ENCODE measurements at regions not wholly inside any gene's neighbourhood (a gene's known extent, or its start where the extent isn't known, plus 50 kb on each side); places are given as distances from the start of the nearest gene placed in this dataset.
"Not testable (repeated sequence)": the region's sequence is repeated elsewhere in the genome, so short reads cannot be mapped to it uniquely, and the experiment has no call there.

- ATAC-seq (no peak), DNase-seq (peak in 2 of 4 donors; percentile 25 to 26)
- no peaks in the 10 kb centered on the region for H3K36me3 ChIP-seq
- no peak for TF ChIP-seq CTCF (IDR thresholded peaks at IDR 0.05)
- H3K27me3 ChIP-seq = no peaks in the 10 kb centered on the region
- no peak overlapping the region for H3K27ac ChIP-seq
- no peak overlapping the region for H3K4me3 ChIP-seq
- peaks cover 0 to 3% of the 10 kb centered on the region in 2 donors for H3K9me3 ChIP-seq
- no peaks in the 10 kb centered on the region for H3K4me1 ChIP-seq
- intact Hi-C loops (cut with DNase I) = no loop called here
Observed at GRCh38 chr13:61215116-61215515, 200.5 kb downstream of the PCDH20 start.

DNA sequence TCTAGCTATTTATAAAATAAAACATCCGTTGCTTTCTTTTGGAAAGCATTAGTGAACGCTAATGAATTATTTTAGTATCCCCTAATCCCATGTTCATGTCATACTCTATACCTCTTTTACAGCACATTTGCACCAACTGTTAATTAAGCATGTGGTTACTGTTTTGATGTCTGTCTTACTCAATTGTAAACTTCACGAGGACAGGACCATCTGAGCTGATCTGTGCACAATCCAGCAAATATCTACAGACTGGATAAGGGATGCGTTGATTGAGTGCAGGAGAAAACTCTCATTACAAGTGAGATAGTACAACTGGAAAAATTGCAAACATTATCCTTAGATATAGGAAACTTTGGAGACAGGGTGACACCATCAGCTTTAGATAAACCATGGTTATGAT lies 201.1 kb downstream of the PCDH20 start:
- no peak for ATAC-seq
- no peak overlapping the region for H3K4me3 ChIP-seq
- H3K27ac ChIP-seq = no peak overlapping the region
- no peaks in the 10 kb centered on the region for H3K36me3 ChIP-seq
- TF ChIP-seq CTCF (IDR thresholded peaks at IDR 0.05) = no peak
- intact Hi-C loops (cut with DNase I) = no loop called here
- no peaks in the 10 kb centered on the region for H3K27me3 ChIP-seq
- DNase-seq = peak in 2 of 4 donors; percentile 40 to 49
- H3K9me3 ChIP-seq = peaks cover 0 to 3% of the 10 kb centered on the region in 2 donors
- no peaks in the 10 kb centered on the region for H3K4me1 ChIP-seq

DNA sequence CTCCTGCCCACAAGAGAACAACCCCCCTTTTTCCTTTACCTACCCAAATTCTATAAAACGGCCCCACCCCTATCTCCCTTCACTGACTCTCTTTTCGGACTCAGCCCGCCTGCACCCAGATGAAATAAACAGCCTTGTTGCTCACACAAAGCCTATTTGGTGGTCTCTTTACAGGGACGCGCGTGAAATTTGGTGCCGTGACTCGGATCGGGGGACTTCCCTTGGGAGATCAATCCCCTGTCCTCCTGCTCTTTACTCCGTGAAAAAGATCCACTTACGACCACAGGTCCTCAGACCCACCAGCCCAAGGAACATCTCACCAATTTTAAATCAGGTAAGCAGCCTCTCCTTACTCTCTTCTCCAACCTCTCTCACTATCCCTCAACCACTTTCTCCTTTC lies 209.8 kb downstream of the PCDH20 start:
- H3K27me3 ChIP-seq; H3K9me3 ChIP-seq; H3K36me3 ChIP-seq; intact Hi-C loops (cut with DNase I); H3K4me1 ChIP-seq; H3K27ac ChIP-seq; DNase-seq; H3K4me3 ChIP-seq; ATAC-seq: not testable (repeated sequence)

- DNase-seq (no peak), ATAC-seq (no peak)
- Histone ChIP-seq H3K9me3 (no peaks in the 10 kb centered on the region), H3K4me1 (no peaks in the 10 kb centered on the region), H3K4me3 (no peak overlapping the region), H3K36me3 (no peaks in the 10 kb centered on the region), H3K27me3 (no peaks in the 10 kb centered on the region), H3K27ac (no peak overlapping the region)
- no peak for TF ChIP-seq CTCF (IDR thresholded peaks at IDR 0.05)
- intact Hi-C loops (cut with DNase I) = no loop called here
Observed at GRCh38 chr13:61204025-61204424, 211.6 kb downstream of the PCDH20 start.

GRCh38 chr13:61202042-61202441 lies 213.6 kb downstream of the PCDH20 start:
- DNase-seq (no peak), ATAC-seq (no peak)
- no peak for TF ChIP-seq CTCF (IDR thresholded peaks at IDR 0.05)
- intact Hi-C loops (cut with DNase I) = no loop called here
- no peaks in the 10 kb centered on the region for H3K9me3 ChIP-seq
- no peaks in the 10 kb centered on the region for H3K36me3 ChIP-seq
- no peak overlapping the region for H3K4me3 ChIP-seq
- H3K4me1 ChIP-seq = no peaks in the 10 kb centered on the region
- H3K27ac ChIP-seq = no peak overlapping the region
- no peaks in the 10 kb centered on the region for H3K27me3 ChIP-seq

DNA sequence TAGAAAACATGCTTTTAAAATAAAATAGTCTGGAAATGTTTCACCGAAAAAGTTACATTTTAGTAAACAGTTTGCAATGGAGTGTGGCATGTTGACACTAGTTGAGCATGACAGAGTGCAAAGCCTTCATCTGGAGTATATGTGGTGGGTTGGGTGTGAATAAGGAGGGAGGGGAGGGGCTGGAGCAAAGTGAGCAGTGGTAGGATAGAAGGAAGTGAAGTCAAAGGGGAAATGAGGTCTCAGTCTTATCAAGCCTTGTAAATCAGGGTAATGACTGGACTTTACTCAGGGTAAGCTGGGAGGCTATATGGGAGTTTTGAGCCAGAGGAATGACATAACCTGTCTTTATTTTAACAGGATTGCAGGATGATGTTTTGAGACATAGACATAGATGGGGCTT lies 222.8 kb downstream of the PCDH20 start:
- Histone ChIP-seq H3K4me1 (no peaks in the 10 kb centered on the region), H3K4me3 (no peak overlapping the region), H3K36me3 (no peaks in the 10 kb centered on the region), H3K27me3 (no peaks in the 10 kb centered on the region), H3K27ac (no peak overlapping the region), H3K9me3 (no peaks in the 10 kb centered on the region)
- intact Hi-C loops (cut with DNase I) = no loop called here
- ATAC-seq (no peak), DNase-seq (no peak)
- TF ChIP-seq CTCF (IDR thresholded peaks at IDR 0.05) = no peak

All from left lung (tissue), 4 donors.